ENCODE measurements at regions not wholly inside any gene's neighbourhood (a gene's known extent, or its start where the extent isn't known, plus 50 kb on each side); places are given as distances from the start of the nearest gene placed in this dataset.

DNA sequence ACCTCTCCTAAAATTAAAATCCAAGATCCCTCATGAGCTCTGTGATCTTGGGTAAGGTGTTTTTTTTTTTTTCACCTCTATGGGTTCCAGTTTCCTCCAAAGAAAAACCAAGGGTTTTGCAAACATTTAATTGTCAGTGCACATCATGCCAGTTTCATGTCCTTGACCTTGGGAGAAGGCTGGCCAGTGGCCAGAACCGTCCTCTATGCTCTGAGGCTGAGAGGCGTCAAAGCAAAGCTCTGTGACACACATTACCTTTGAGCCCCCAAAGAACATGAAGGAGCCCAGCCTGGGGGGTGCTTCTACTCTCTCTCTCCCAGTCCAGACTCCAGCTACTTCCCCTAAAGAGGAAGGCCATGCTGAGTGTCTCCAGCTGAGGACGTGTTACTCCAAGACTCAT is 145.5 kb upstream of the TMEM132C start:
- TF ChIP-seq EZH2 (IDR thresholded peaks at IDR 0.05; ENCODE audit: insufficient read depth, poor library complexity, severe bottlenecking) (no peak), EZH2phosphoT487 (IDR thresholded peaks at IDR 0.05; ENCODE audit: insufficient read depth, low read depth) (no peak)

All from GM23248 (cell line).